K562 (cell line): ENCODE measurements at regions not wholly inside any gene's neighbourhood (a gene's known extent, or its start where the extent isn't known, plus 50 kb on each side); places are given as distances from the start of the nearest gene placed in this dataset.

Experiments
- ATAC-seq: fragments of 200-7000 bp; cut with Tn5 transposase; 3 replicates; pipeline ENCODE4 v1.9.1; 2020; ENCODE audit warnings: moderate library complexity
- BruUV-seq: library from RNA; stranded (reverse); fragments of 400-500 nt; replicated peaks from 2 replicates; lab custom pipeline; 2021; lab: Mats Ljungman, UMichigan
- CTCF ChIA-PET: fragments of 300-600 bp; formaldehyde crosslinking; extraction: SDS; loops from one replicate; lab custom pipeline; 2021; ENCODE audit warnings: low intra/inter-chr PET ratio; lab: Yijun Ruan, JAX
- POLR2A ChIA-PET: fragments of 300-600, 350-650 bp; sonication (Branson Sonifier 250); formaldehyde crosslinking; extraction: SDS; loops from one replicate; lab custom pipeline; 2021; ENCODE audit warnings: antibody characterized with exemption, inconsistent platforms; lab: Yijun Ruan, JAX
- DNase-seq, 4 experiments: peaks; one replicate each; pipeline versions ENCODE4 v3.0.0 to v3.0.0-alpha.2; 2011 to 2018; ENCODE audit warnings: low spot score in 3 of 4, mixed read lengths in 3 of 4; ENCODE audit errors: extremely low read depth in 1 of 4
- FAIRE-seq: peaks from 2 replicates; lab custom pipeline; 2011; peaks lifted over from hg19 to GRCh38; lab: Jason Lieb, UNC
- H2AFZ ChIP-seq: 2 replicates; pipeline ENCODE4 v1.6.0; 2011; ENCODE audit warnings: low read depth, low read length, control low read depth, inconsistent platforms
- H3K27ac ChIP-seq: fragments of 200-600 bp; 3 replicates; pipeline ENCODE4 v1.8.0; 2011; ENCODE audit warnings: low read depth, mild to moderate bottlenecking, control low read depth, inconsistent platforms, low read length, moderate library complexity, mixed read lengths; ENCODE audit errors: extremely low read depth
- H3K27me3 ChIP-seq, 2 experiments: fragments of 300-600 bp in 1 of 2; 2 replicates in 1 of 2; 3 replicates in 1 of 2; pipeline versions ENCODE4 v1.6.0 to v1.8.0; 2011; ENCODE audit warnings: inconsistent platforms in 2 of 2, low read length in 2 of 2, mild to moderate bottlenecking in 1 of 2, mixed read lengths in 1 of 2, moderate library complexity in 1 of 2; ENCODE audit not compliant: control insufficient read depth in 2 of 2, insufficient read depth in 2 of 2
- H3K36me3 ChIP-seq: fragments of 300-600 bp; 3 replicates; pipeline ENCODE4 v1.8.0; 2011; ENCODE audit warnings: mild to moderate bottlenecking, low read length, inconsistent platforms; ENCODE audit not compliant: control insufficient read depth, insufficient read depth
- H3K4me1 ChIP-seq, 2 experiments: fragments of 200-600 bp in 1 of 2; replicated peaks in 1 of 2; 2 replicates in 1 of 2; 3 replicates in 1 of 2; pipeline versions ENCODE4 v1.5.1 to v1.8.0; 2011; ENCODE audit warnings: inconsistent platforms in 2 of 2, low read length in 2 of 2, mild to moderate bottlenecking in 1 of 2, mixed read lengths in 1 of 2, moderate library complexity in 1 of 2; ENCODE audit not compliant: control insufficient read depth in 2 of 2, insufficient read depth in 2 of 2
- H3K4me2 ChIP-seq: 2 replicates; pipeline ENCODE4 v1.6.1; 2011; ENCODE audit warnings: low read length, control low read depth, inconsistent platforms, mixed read lengths; ENCODE audit not compliant: insufficient read depth
- H3K4me3 ChIP-seq: fragments of 200-600 bp; sonication (generic), shearing (Covaris generic); 2 replicates; pipeline ENCODE4 v1.5.1; 2016; ENCODE audit warnings: control low read depth, inconsistent platforms
- H3K79me2 ChIP-seq: fragments of 200-600 bp; 3 replicates; pipeline ENCODE4 v1.8.0; 2011; ENCODE audit warnings: low read length, inconsistent platforms; ENCODE audit not compliant: control insufficient read depth, insufficient read depth
- H3K9ac ChIP-seq, 2 experiments: 2 replicates each; pipeline versions ENCODE4 v1.6.0 to v1.6.1; 2011; ENCODE audit warnings: low read depth in 2 of 2, low read length in 2 of 2, control low read depth in 1 of 2, inconsistent platforms in 1 of 2, mild to moderate bottlenecking in 1 of 2, mixed read lengths in 1 of 2; ENCODE audit not compliant: insufficient read depth in 1 of 2
- H3K9me1 ChIP-seq: one replicate; pipeline ENCODE4 v1.6.0; 2011; ENCODE audit warnings: inconsistent platforms, mild to moderate bottlenecking, low read length, moderate library complexity; ENCODE audit not compliant: control insufficient read depth, insufficient read depth
- H3K9me3 ChIP-seq: replicated peaks from 2 replicates; pipeline ENCODE4 v1.5.1; 2011; ENCODE audit warnings: low read depth, low read length, inconsistent platforms; ENCODE audit not compliant: control insufficient read depth, insufficient read depth
- H4K20me1 ChIP-seq: replicated peaks from 2 replicates; pipeline ENCODE4 v1.6.1; 2011; ENCODE audit warnings: low read length, inconsistent platforms, mixed read lengths; ENCODE audit not compliant: control insufficient read depth, insufficient read depth
- CREM ChIP-seq: IDR thresholded peaks from 2 replicates; pipeline ENCODE4 v1.6.1; 2014; ENCODE audit warnings: antibody characterized with exemption, low read depth
- CTBP1 ChIP-seq: fragments of 450-650 bp; IDR thresholded peaks from 2 replicates; pipeline ENCODE4 v1.6.1; 2016; ENCODE audit warnings: borderline replicate concordance
- ELF2 ChIP-seq: fragments of 250-450 bp; sonication (Bioruptor Pico); IDR thresholded peaks from 2 replicates; pipeline ENCODE4 v1.5.0; 2021; ENCODE audit warnings: mild to moderate bottlenecking
- HSF4 ChIP-seq: fragments of 250-450 bp; sonication (Bioruptor Pico); IDR thresholded peaks from 2 replicates; pipeline ENCODE4 v2.1.2; 2022; ENCODE audit warnings: mild to moderate bottlenecking, moderate library complexity, borderline replicate concordance
- KDM4B ChIP-seq, 2 experiments: fragments of 450-650 bp in 1 of 2; sonication (generic) in 1 of 2; IDR thresholded peaks; 2 replicates each; pipeline ENCODE4 v1.6.1; 2016 to 2017; ENCODE audit warnings: borderline replicate concordance in 2 of 2, antibody characterized with exemption in 1 of 2, low read depth in 1 of 2, mild to moderate bottlenecking in 1 of 2
- KLF6 ChIP-seq: fragments of 250-450 bp; sonication (Bioruptor Pico); IDR thresholded peaks from 2 replicates; pipeline ENCODE4 v1.4.0; 2020; ENCODE audit warnings: mild to moderate bottlenecking, moderate library complexity, borderline replicate concordance
- RBM25 ChIP-seq: fragments of 200-400 bp; formaldehyde crosslinking; IDR thresholded peaks from 2 replicates; pipeline ENCODE4 v1.6.1; 2018; ENCODE audit warnings: low read length, low read depth, moderate library complexity; ENCODE audit not compliant: severe bottlenecking
- RNF219 ChIP-seq: fragments of 250-450 bp; sonication (Bioruptor Pico); IDR thresholded peaks from 2 replicates; pipeline ENCODE4 v1.5.0; 2022; ENCODE audit warnings: mild to moderate bottlenecking
- SIN3A ChIP-seq, 2 experiments: fragments of 150-350 bp in 1 of 2; IDR thresholded peaks; 2 replicates each; pipeline ENCODE4 v1.6.1; 2011 to 2016; ENCODE audit warnings: borderline replicate concordance in 2 of 2, low read depth in 2 of 2, low read length in 2 of 2, mild to moderate bottlenecking in 2 of 2, moderate library complexity in 2 of 2; ENCODE audit not compliant: control insufficient read depth in 1 of 2
- SREBF2 ChIP-seq: sonication (generic); formaldehyde crosslinking; IDR thresholded peaks from 2 replicates; pipeline ENCODE4 v1.4.0; 2020; ENCODE audit warnings: mild to moderate bottlenecking, missing genetic modification reagents
- TAF7 ChIP-seq: fragments of 450-650 bp; IDR thresholded peaks from 2 replicates; pipeline ENCODE4 v1.6.1; 2016; ENCODE audit warnings: missing genetic modification characterization, missing compliant biosample characterization
- TCF7L2 ChIP-seq: fragments of 150-350 bp; IDR thresholded peaks from 2 replicates; pipeline ENCODE4 v1.6.1; 2016; ENCODE audit warnings: low read depth, mild to moderate bottlenecking, low read length, moderate library complexity
- ZC3H11A ChIP-seq: IDR thresholded peaks from 2 replicates; pipeline ENCODE4 v1.6.1; 2012; ENCODE audit warnings: low read depth, low read length, improper control_type of control experiment
- ZNF347 ChIP-seq: fragments of 450-650 bp; formaldehyde crosslinking; IDR thresholded peaks from 2 replicates; pipeline ENCODE4 v1.4.0; 2020; ENCODE audit warnings: low read depth, mild to moderate bottlenecking, moderate library complexity
- ZNF551 ChIP-seq: fragments of 250-450 bp; sonication (Bioruptor Pico); IDR thresholded peaks from 2 replicates; pipeline ENCODE4 v1.5.0; 2021; ENCODE audit warnings: mild to moderate bottlenecking, moderate library complexity
- ZNF830 ChIP-seq: fragments of 250-450 bp; sonication (Bioruptor Pico); IDR thresholded peaks from 2 replicates; pipeline ENCODE4 v1.5.0; 2021; ENCODE audit warnings: mild to moderate bottlenecking
- WGBS: fragments of 100-300 bp; shearing (Covaris generic); methylation state at CpG from one replicate; pipeline ENCODE4 v1.1.6; 2016; ENCODE audit warnings: low coverage, mixed read lengths; ENCODE audit not compliant: insufficient coverage; ENCODE audit errors: missing lambda C conversion rate; 5-methylcytosine and 5-hydroxymethylcytosine counted together
- in situ Hi-C: fragments of 300-500 bp; cut with MboI; formaldehyde crosslinking; loops from 4 replicates; pipeline ENCODE4 v1.15.0; 2018; ENCODE audit warnings: inconsistent platforms, mixed read lengths
- intact Hi-C: fragments of 100-400 bp; cut with micrococcal nuclease; formaldehyde crosslinking; loops from 2 replicates; pipeline ENCODE4 v1.14.2; 2022

- in situ Hi-C loops, result no loop called here
Measured at GRCh38 chr4:8778760-8779159, 92.9 kb downstream of the HMX1 start.

More at GRCh38 chr4:8778760-8779159, 92.9 kb downstream of the HMX1 start:
- no peak for TF ChIP-seq ZNF551 (CRISPR knock-in tag)
- TF ChIP-seq CREM, result no peak
- TF ChIP-seq TAF7 (tag), result no peak
- no peak for TF ChIP-seq HSF4 (CRISPR knock-in tag)
- TF ChIP-seq ZC3H11A, result no peak
- no peak for TF ChIP-seq SIN3A (IDR thresholded peaks at IDR 0.05; ENCODE audit: borderline replicate concordance in 2 of 2, control insufficient read depth in 1 of 2, low read depth in 2 of 2, low read length in 2 of 2)
- no peak for TF ChIP-seq RNF219 (CRISPR knock-in tag)
- TF ChIP-seq RBM25, result no peak
- no peak for TF ChIP-seq KLF6 (CRISPR knock-in tag)
- no peak for TF ChIP-seq CTBP1
- TF ChIP-seq ZNF830 (CRISPR knock-in tag), result no peak
- no peak for TF ChIP-seq ELF2
- TF ChIP-seq SREBF2 (CRISPR knock-in tag), result no peak
- TF ChIP-seq KDM4B (IDR thresholded peaks at IDR 0.05; ENCODE audit: borderline replicate concordance in 2 of 2, low read depth in 1 of 2), result no peak
- no peak for TF ChIP-seq ZNF347 (CRISPR knock-in tag)
- TF ChIP-seq TCF7L2, result no peak
- Histone ChIP-seq H3K9ac (no peak overlapping the region), H3K36me3 (no peaks in the 10 kb centered on the region), H3K4me1 (no peaks in the 10 kb centered on the region; a peak in 1 of 5 replicates), H3K4me2 (no peak overlapping the region), H3K79me2 (no peaks in the 10 kb centered on the region), H3K4me3 (no peak overlapping the region), H4K20me1 (peaks cover 4% of the 10 kb centered on the region; the same call in 1 of the 2 replicates), H2AFZ (no peak overlapping the region), H3K9me3 (no peaks in the 10 kb centered on the region), H3K27me3 (peaks cover 2 to 17% of the 10 kb centered on the region in 2 experiments; a peak in 3 of 5 replicates), H3K27ac (no peak overlapping the region), H3K9me1 (no peaks in the 10 kb centered on the region)
- intact Hi-C loops, result no loop called here
- ATAC-seq (peak; percentile 28; the same call in 1 of the 3 replicates), FAIRE-seq (no peak), DNase-seq (no peak)
- 0% methylated on average over 6 of the region's 9 CpGs for WGBS
- BruUV-seq, result no TSS peak
- POLR2A ChIA-PET, result no interaction called here
- CTCF ChIA-PET, result no interaction called here
